ENCODE measurements at regions not wholly inside any gene's neighbourhood (a gene's known extent, or its start where the extent isn't known, plus 50 kb on each side); places are given as distances from the start of the nearest gene placed in this dataset.

GRCh38 chr15:46061002-46061401, 426.2 kb downstream of the SQOR start:
- TF ChIP-seq EZH2 (IDR thresholded peaks at IDR 0.05; ENCODE audit: borderline replicate concordance, low read length) = no peak
- no peak for TF ChIP-seq CTCF (conservative IDR thresholded peaks at IDR 0.05 in 1 of 2, IDR thresholded peaks at IDR 0.05 in 1 of 2; ENCODE audit: extremely low read depth in 1 of 2, insufficient read depth in 1 of 2, low read depth in 1 of 2, low read length in 2 of 2)
